Heart right ventricle (tissue), 16 donors: ENCODE measurements at regions not wholly inside any gene's neighbourhood (a gene's known extent, or its start where the extent isn't known, plus 50 kb on each side); places are given as distances from the start of the nearest gene placed in this dataset.

Experiments
- ATAC-seq, 8 donors: fragments of 200-7000 bp; cut with Tn5 transposase; one replicate each; pipeline ENCODE4 v1.9.1; 2020; ENCODE audit warnings: mild to moderate bottlenecking in 8 of 8, moderate library complexity in 8 of 8, moderate number of reproducible peaks in 1 of 8
- DNase-seq, 2 donors: peaks; one replicate each; pipeline ENCODE4 v3.0.0-alpha.2; 2020
- H3K27ac ChIP-seq, 10 donors: fragments of 200-600 bp; sonication (generic) in 2 of 10; one replicate each; pipeline versions ENCODE4 v1.5.0 to v1.8.0; 2020 to 2022; ENCODE audit warnings: mild to moderate bottlenecking in 3 of 10
- H3K27me3 ChIP-seq, 7 donors: fragments of 200-600 bp; one replicate each; pipeline ENCODE4 v1.8.0; 2021 to 2022; ENCODE audit warnings: mild to moderate bottlenecking in 2 of 7
- H3K36me3 ChIP-seq, 9 donors: fragments of 200-600 bp; sonication (generic) in 1 of 9; one replicate each; pipeline versions ENCODE4 v1.5.0 to v1.8.0; 2020 to 2022; ENCODE audit warnings: mild to moderate bottlenecking in 2 of 9
- H3K4me1 ChIP-seq, 9 donors: fragments of 200-600 bp; sonication (generic) in 1 of 9; one replicate each; pipeline versions ENCODE4 v1.5.0 to v1.8.0; 2020 to 2022; ENCODE audit warnings: mild to moderate bottlenecking in 4 of 9
- H3K4me3 ChIP-seq, 10 donors: fragments of 200-600 bp; sonication (generic) in 2 of 10; one replicate each; pipeline versions ENCODE4 v1.5.0 to v1.8.0; 2020 to 2022; ENCODE audit warnings: mild to moderate bottlenecking in 7 of 10, moderate library complexity in 2 of 10
- H3K9me3 ChIP-seq, 11 donors: fragments of 200-600 bp in 10 of 11; sonication (generic) in 2 of 11; one replicate each; pipeline versions ENCODE4 v1.5.0 to v1.8.0; 2013 to 2022; ENCODE audit warnings: mild to moderate bottlenecking in 2 of 11, control low read depth in 1 of 11, moderate library complexity in 1 of 11
- CTCF ChIP-seq, 9 donors: fragments of 200-600 bp; sonication (generic) in 2 of 9; IDR thresholded peaks; one replicate each; pipeline versions ENCODE4 v1.5.0 to v1.8.0; 2021 to 2022; ENCODE audit warnings: antibody characterized with exemption in 9 of 9, mild to moderate bottlenecking in 5 of 9, moderate library complexity in 1 of 9
- WGBS, 2 donors: extraction: QIAGEN DNeasy Blood & Tissue Kit; methylation state at CpG; one replicate each; pipeline ENCODE4 v1.1.7; 2013; ENCODE audit warnings: inconsistent platforms in 1 of 2; 5-methylcytosine and 5-hydroxymethylcytosine counted together
- intact Hi-C, 10 donors: fragments of 100-400 bp; cut with DNase I; formaldehyde crosslinking; loops; one replicate each; pipeline versions ENCODE4 v1.11.1 to v1.14.2; 2022
- donor health status: Arrhythmogenic right ventricular cardiomyopathy.
- donor health status: ischemic (EF 13 %, LVEDD 7.1; RV severe dilation, severe dysfunction).
- donor health status: healthy with polysubstance abuse.
- donor health status: DM: no; HTN: yes; CAD: no.
- donor health status: DM: no; HTN: no; CAD: no.
- donor health status: ischemic (EF 25% LVEDD 6.9; RV normal size, moderate dysfunction).
- donor health status: ischemic (EF 25% LVEDD 5.7; RV mildly dilated, moderate dysfunction).
- donor health status: healthy.
- donor health status: DM: yes; HTN: yes; CAD: no.
- donor health status: Ischemic cardiomyopathy.
- donor health status: ischemic (EF 35%, LVEDD 5.7; RV mildly dilated, moderate dysfunction).
- donor health status: nonischemic (EF 11% LVEDD 7.7; RV severe dilation, severe dysfunction).
- donor health status: DM: yes; HTN: yes; CAD: no.
- donor health status: PGD.
- donor health status: ischemic (EF 29% LVEDD 5.4; RV normal size, mild dysfunction).
- donor health status: nonischemic (EF 23%, LVEDD 6.1; RV moderate dilation, normal function).

GRCh38 chr10:105986486-105986885 lies 1178.0 kb downstream of the SORCS1 start:
- Histone ChIP-seq H3K27me3 (peaks cover 0 to 3% (median 0%) of the 10 kb centered on the region in 7 donors), H3K4me1 (no peaks in the 10 kb centered on the region), H3K9me3 (peaks cover 0 to under 1% (median 0%) of the 10 kb centered on the region in 11 donors), H3K27ac (no peak overlapping the region), H3K36me3 (no peaks in the 10 kb centered on the region), H3K4me3 (no peak overlapping the region)
- DNase-seq (no peak), ATAC-seq (no peak)
- intact Hi-C loops: no loop called here
- TF ChIP-seq CTCF (IDR thresholded peaks at IDR 0.05): no peak
- WGBS, 2 donors: 65 to 73% methylated on average over 2 of the region's 2 CpGs

- intact Hi-C loops: no loop called here
- no peaks in the 10 kb centered on the region for H3K4me1 ChIP-seq
- DNase-seq (no peak), ATAC-seq (no peak)
- H3K27me3 ChIP-seq: peaks cover 0 to 3% (median 0%) of the 10 kb centered on the region in 7 donors
- no peak overlapping the region for H3K27ac ChIP-seq
- no peaks in the 10 kb centered on the region for H3K9me3 ChIP-seq
- WGBS, 2 donors: 80 to 83% methylated on average over 3 of the region's 3 CpGs
- H3K4me3 ChIP-seq: no peak overlapping the region
- H3K36me3 ChIP-seq: no peaks in the 10 kb centered on the region
- no peak for TF ChIP-seq CTCF (IDR thresholded peaks at IDR 0.05)
Observed at GRCh38 chr10:105982735-105983134, 1181.8 kb downstream of the SORCS1 start.

- ATAC-seq (no peak), DNase-seq (no peak)
- Histone ChIP-seq H3K9me3 (no peaks in the 10 kb centered on the region), H3K27ac (no peak overlapping the region), H3K4me1 (no peaks in the 10 kb centered on the region), H3K27me3 (peaks cover 0 to 3% (median 0%) of the 10 kb centered on the region in 7 donors), H3K4me3 (no peak overlapping the region), H3K36me3 (no peaks in the 10 kb centered on the region)
- no peak for TF ChIP-seq CTCF (IDR thresholded peaks at IDR 0.05)
- 63 to 80% methylated on average over 2 of the region's 2 CpGs for whole genome bisulfite sequencing, 2 donors
- intact Hi-C loops: no loop called here
Observed at GRCh38 chr10:105981679-105982078, 1182.8 kb downstream of the SORCS1 start.

- Histone ChIP-seq H3K36me3 (no peaks in the 10 kb centered on the region), H3K4me1 (no peaks in the 10 kb centered on the region), H3K27ac (peak overlapping the region in 1 of 10 donors; percentile 28), H3K4me3 (peak overlapping the region in 7 of 10 donors; percentile 16 to 44 (median 35)), H3K27me3 (no peaks in the 10 kb centered on the region), H3K9me3 (no peaks in the 10 kb centered on the region)
- intact Hi-C loops: no loop called here
- peak in 6 of 8 donors; percentile 58 to 78 (median 70) for ATAC-seq
- TF ChIP-seq CTCF (IDR thresholded peaks at IDR 0.05): peak; percentile 18 to 70 (median 56)
- peak in 1 of 2 donors; percentile 14 for DNase-seq
- WGBS, 2 donors: 24 to 34% methylated on average over 7 of the region's 7 CpGs
Observed at GRCh38 chr10:105974803-105975456, 1189.6 kb downstream of the SORCS1 start.
